ACC112 (cell line): ENCODE measurements at regions not wholly inside any gene's neighbourhood (a gene's known extent, or its start where the extent isn't known, plus 50 kb on each side); places are given as distances from the start of the nearest gene placed in this dataset.

ENCODE experiments used
- H2AFZ ChIP-seq: fragments of 200-600 bp; sonication (generic); one replicate; pipeline ENCODE4 v1.6.0; 2017; ENCODE audit warnings: antibody characterized with exemption, low read length; ENCODE audit not compliant: unreplicated experiment
- H3K27ac ChIP-seq: fragments of 200-600 bp; sonication (generic); 2 replicates; pipeline ENCODE4 v1.5.1; 2014; ENCODE audit warnings: low read depth, mild to moderate bottlenecking, antibody characterized with exemption, low read length, moderate library complexity
- H3K27me3 ChIP-seq: fragments of 200-600 bp; sonication (generic); 2 replicates; pipeline ENCODE4 v1.6.1; 2014; ENCODE audit warnings: mild to moderate bottlenecking, antibody characterized with exemption, low read length, moderate library complexity, mixed read lengths; ENCODE audit not compliant: insufficient read depth
- H3K36me3 ChIP-seq: fragments of 200-600 bp; sonication (generic); 2 replicates; pipeline ENCODE4 v1.6.1; 2016; ENCODE audit warnings: mild to moderate bottlenecking, antibody characterized with exemption, low read length, moderate library complexity, mixed read lengths; ENCODE audit not compliant: insufficient read depth
- H3K4me1 ChIP-seq: fragments of 200-600 bp; sonication (generic); one replicate; pipeline ENCODE4 v1.6.1; 2016; ENCODE audit warnings: low read length, mixed read lengths; ENCODE audit not compliant: insufficient read depth, unreplicated experiment, control insufficient read depth
- H3K4me3 ChIP-seq: fragments of 200-600 bp; sonication (generic); 2 replicates; pipeline ENCODE4 v1.5.1; 2014; ENCODE audit warnings: mild to moderate bottlenecking, low read depth, low read length
- H3K79me2 ChIP-seq: fragments of 200-600 bp; sonication (generic); one replicate; pipeline ENCODE4 v1.6.0; 2016; ENCODE audit warnings: low read length; ENCODE audit not compliant: control insufficient read depth, unreplicated experiment, insufficient read depth

GRCh38 chr21:43348170-43348766 lies 78.7 kb downstream of the SIK1 start:
- peaks cover 4% of the 10 kb centered on the region for H3K4me1 ChIP-seq
- H3K36me3 ChIP-seq: no peaks in the 10 kb centered on the region
- H3K4me3 ChIP-seq: no peak overlapping the region
- H2AFZ ChIP-seq: no peak overlapping the region
- H3K27ac ChIP-seq: no peak overlapping the region
- no peaks in the 10 kb centered on the region for H3K79me2 ChIP-seq
- no peaks in the 10 kb centered on the region for H3K27me3 ChIP-seq

GRCh38 chr21:43347461-43348169 lies 79.3 kb downstream of the SIK1 start:
- no peaks in the 10 kb centered on the region for H3K36me3 ChIP-seq
- no peak overlapping the region for H3K4me3 ChIP-seq
- no peaks in the 10 kb centered on the region for H3K27me3 ChIP-seq
- H2AFZ ChIP-seq: no peak overlapping the region
- peaks cover 4% of the 10 kb centered on the region for H3K4me1 ChIP-seq
- H3K27ac ChIP-seq: no peak overlapping the region
- H3K79me2 ChIP-seq: no peaks in the 10 kb centered on the region

GRCh38 chr21:43346551-43346950 lies 80.4 kb downstream of the SIK1 start:
- H3K4me1 ChIP-seq: peaks cover 4% of the 10 kb centered on the region
- H3K4me3 ChIP-seq: no peak overlapping the region
- no peaks in the 10 kb centered on the region for H3K79me2 ChIP-seq
- H3K36me3 ChIP-seq: no peaks in the 10 kb centered on the region
- H2AFZ ChIP-seq: no peak overlapping the region
- no peaks in the 10 kb centered on the region for H3K27me3 ChIP-seq
- H3K27ac ChIP-seq: no peak overlapping the region

- Histone ChIP-seq H3K4me1 (peaks cover 11% of the 10 kb centered on the region), H3K27ac (no peak overlapping the region), H3K4me3 (no peak overlapping the region), H3K79me2 (no peaks in the 10 kb centered on the region), H2AFZ (no peak overlapping the region), H3K36me3 (no peaks in the 10 kb centered on the region), H3K27me3 (no peaks in the 10 kb centered on the region)
Observed at GRCh38 chr21:43345746-43346409, 81.1 kb downstream of the SIK1 start.

GRCh38 chr21:43345046-43345745 lies 81.7 kb downstream of the SIK1 start:
- H3K36me3 ChIP-seq: no peaks in the 10 kb centered on the region
- H3K79me2 ChIP-seq: no peaks in the 10 kb centered on the region
- H2AFZ ChIP-seq: no peak overlapping the region
- H3K4me1 ChIP-seq: peaks cover 16% of the 10 kb centered on the region
- H3K27ac ChIP-seq: no peak overlapping the region
- no peak overlapping the region for H3K4me3 ChIP-seq
- no peaks in the 10 kb centered on the region for H3K27me3 ChIP-seq

- Histone ChIP-seq H2AFZ (no peak overlapping the region), H3K4me1 (peaks cover 19% of the 10 kb centered on the region), H3K36me3 (no peaks in the 10 kb centered on the region), H3K27me3 (no peaks in the 10 kb centered on the region), H3K79me2 (no peaks in the 10 kb centered on the region), H3K27ac (no peak overlapping the region), H3K4me3 (no peak overlapping the region)
Observed at GRCh38 chr21:43343992-43344886, 82.7 kb downstream of the SIK1 start.

- Histone ChIP-seq H2AFZ (no peak overlapping the region), H3K27me3 (no peaks in the 10 kb centered on the region), H3K36me3 (no peaks in the 10 kb centered on the region), H3K4me1 (peaks cover 21% of the 10 kb centered on the region), H3K79me2 (no peaks in the 10 kb centered on the region), H3K4me3 (no peak overlapping the region), H3K27ac (no peak overlapping the region)
Observed at GRCh38 chr21:43343095-43343991, 83.6 kb downstream of the SIK1 start.

GRCh38 chr21:43342301-43342881 lies 84.5 kb downstream of the SIK1 start:
- Histone ChIP-seq H3K27ac (no peak overlapping the region), H3K36me3 (no peaks in the 10 kb centered on the region), H3K4me1 (peaks cover 21% of the 10 kb centered on the region), H3K27me3 (no peaks in the 10 kb centered on the region), H3K79me2 (no peaks in the 10 kb centered on the region), H3K4me3 (no peak overlapping the region), H2AFZ (no peak overlapping the region)

GRCh38 chr21:43341378-43342161 lies 85.4 kb downstream of the SIK1 start:
- Histone ChIP-seq H3K4me3 (no peak overlapping the region), H3K79me2 (no peaks in the 10 kb centered on the region), H2AFZ (no peak overlapping the region), H3K27ac (peak overlapping the region; percentile 22; the same call in 1 of the 2 replicates), H3K36me3 (no peaks in the 10 kb centered on the region), H3K4me1 (peaks cover 21% of the 10 kb centered on the region), H3K27me3 (no peaks in the 10 kb centered on the region)
